K562 (cell line): ENCODE measurements at regions not wholly inside any gene's neighbourhood (a gene's known extent, or its start where the extent isn't known, plus 50 kb on each side); places are given as distances from the start of the nearest gene placed in this dataset.

Experiments used
- ATF7 ChIP-seq: fragments of 450-650 bp; IDR thresholded peaks from 2 replicates; pipeline ENCODE4 v1.7.1; 2014; ENCODE audit warnings: mild to moderate bottlenecking, moderate library complexity
- TAF1 ChIP-seq: IDR thresholded peaks from 2 replicates; pipeline ENCODE4 v1.6.1; 2011; ENCODE audit warnings: mild to moderate bottlenecking, low read length, moderate library complexity; ENCODE audit not compliant: insufficient read depth, control insufficient read depth, severe bottlenecking; ENCODE audit errors: extremely low read depth
- TF ChIP-seq, protein P1 (sequence below): fragments of 250-450 bp; sonication (Bioruptor Pico); IDR thresholded peaks from 2 replicates; pipeline ENCODE4 v1.4.0; 2020
- TF ChIP-seq, protein P2 (sequence below): fragments of 250-450 bp; sonication (Bioruptor Pico); IDR thresholded peaks from 2 replicates; pipeline ENCODE4 v1.6.1; 2021; ENCODE audit warnings: mild to moderate bottlenecking
- TF ChIP-seq, protein P3 (sequence below), 3 experiments: fragments of 200-800 bp in 1 of 3; sonication (Bioruptor generic) in 1 of 3; sonication (generic) in 1 of 3; formaldehyde crosslinking in 1 of 3; IDR thresholded peaks; 2 replicates each; pipeline versions ENCODE4 v1.6.1 to v1.8.0; 2016 to 2022; ENCODE audit warnings: mild to moderate bottlenecking in 2 of 3, missing compliant biosample characterization in 2 of 3, missing genetic modification characterization in 2 of 3, missing genetic modification reagents in 1 of 3

DNA sequence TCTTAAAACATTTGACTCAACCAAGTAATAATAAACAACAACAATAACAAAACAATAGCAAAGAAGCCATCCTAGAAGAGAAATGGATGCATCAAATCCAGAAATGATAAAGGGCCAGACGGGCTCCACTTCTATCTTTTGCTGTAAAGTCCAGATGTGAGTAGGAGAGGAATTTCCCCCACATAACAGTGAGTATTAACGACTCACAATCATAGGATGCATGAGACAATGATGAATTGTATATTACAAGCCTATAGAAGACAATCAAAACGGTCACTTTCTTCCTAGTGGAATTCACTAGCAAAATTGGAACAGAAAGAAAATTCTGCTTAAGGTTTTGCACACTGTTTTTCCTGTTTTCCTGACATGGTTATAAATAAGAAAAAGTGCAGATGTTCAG is 97.0 kb upstream of the PREP start:
- TF ChIP-seq TAF1 (no peak), ATF7 (no peak)
- TF ChIP-seq, protein P1, sequence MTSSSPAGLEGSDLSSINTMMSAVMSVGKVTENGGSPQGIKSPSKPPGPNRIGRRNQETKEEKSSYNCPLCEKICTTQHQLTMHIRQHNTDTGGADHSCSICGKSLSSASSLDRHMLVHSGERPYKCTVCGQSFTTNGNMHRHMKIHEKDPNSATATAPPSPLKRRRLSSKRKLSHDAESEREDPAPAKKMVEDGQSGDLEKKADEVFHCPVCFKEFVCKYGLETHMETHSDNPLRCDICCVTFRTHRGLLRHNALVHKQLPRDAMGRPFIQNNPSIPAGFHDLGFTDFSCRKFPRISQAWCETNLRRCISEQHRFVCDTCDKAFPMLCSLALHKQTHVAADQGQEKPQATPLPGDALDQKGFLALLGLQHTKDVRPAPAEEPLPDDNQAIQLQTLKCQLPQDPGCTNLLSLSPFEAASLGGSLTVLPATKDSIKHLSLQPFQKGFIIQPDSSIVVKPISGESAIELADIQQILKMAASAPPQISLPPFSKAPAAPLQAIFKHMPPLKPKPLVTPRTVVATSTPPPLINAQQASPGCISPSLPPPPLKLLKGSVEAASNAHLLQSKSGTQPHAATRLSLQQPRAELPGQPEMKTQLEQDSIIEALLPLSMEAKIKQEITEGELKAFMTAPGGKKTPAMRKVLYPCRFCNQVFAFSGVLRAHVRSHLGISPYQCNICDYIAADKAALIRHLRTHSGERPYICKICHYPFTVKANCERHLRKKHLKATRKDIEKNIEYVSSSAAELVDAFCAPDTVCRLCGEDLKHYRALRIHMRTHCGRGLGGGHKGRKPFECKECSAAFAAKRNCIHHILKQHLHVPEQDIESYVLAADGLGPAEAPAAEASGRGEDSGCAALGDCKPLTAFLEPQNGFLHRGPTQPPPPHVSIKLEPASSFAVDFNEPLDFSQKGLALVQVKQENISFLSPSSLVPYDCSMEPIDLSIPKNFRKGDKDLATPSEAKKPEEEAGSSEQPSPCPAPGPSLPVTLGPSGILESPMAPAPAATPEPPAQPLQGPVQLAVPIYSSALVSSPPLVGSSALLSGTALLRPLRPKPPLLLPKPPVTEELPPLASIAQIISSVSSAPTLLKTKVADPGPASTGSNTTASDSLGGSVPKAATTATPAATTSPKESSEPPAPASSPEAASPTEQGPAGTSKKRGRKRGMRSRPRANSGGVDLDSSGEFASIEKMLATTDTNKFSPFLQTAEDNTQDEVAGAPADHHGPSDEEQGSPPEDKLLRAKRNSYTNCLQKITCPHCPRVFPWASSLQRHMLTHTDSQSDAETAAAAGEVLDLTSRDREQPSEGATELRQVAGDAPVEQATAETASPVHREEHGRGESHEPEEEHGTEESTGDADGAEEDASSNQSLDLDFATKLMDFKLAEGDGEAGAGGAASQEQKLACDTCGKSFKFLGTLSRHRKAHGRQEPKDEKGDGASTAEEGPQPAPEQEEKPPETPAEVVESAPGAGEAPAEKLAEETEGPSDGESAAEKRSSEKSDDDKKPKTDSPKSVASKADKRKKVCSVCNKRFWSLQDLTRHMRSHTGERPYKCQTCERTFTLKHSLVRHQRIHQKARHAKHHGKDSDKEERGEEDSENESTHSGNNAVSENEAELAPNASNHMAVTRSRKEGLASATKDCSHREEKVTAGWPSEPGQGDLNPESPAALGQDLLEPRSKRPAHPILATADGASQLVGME (CRISPR knock-in tag), result no peak
- TF ChIP-seq, protein P2, sequence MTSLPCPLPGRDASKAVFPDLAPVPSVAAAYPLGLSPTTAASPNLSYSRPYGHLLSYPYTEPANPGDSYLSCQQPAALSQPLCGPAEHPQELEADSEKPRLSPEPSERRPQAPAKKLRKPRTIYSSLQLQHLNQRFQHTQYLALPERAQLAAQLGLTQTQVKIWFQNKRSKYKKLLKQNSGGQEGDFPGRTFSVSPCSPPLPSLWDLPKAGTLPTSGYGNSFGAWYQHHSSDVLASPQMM (CRISPR knock-in tag), result no peak
- TF ChIP-seq, protein P3, sequence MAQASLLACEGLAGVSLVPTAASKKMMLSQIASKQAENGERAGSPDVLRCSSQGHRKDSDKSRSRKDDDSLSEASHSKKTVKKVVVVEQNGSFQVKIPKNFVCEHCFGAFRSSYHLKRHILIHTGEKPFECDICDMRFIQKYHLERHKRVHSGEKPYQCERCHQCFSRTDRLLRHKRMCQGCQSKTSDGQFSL (CRISPR knock-in tag; IDR thresholded peaks at IDR 0.05), result no peak
- TF ChIP-seq, protein P3 (tag; IDR thresholded peaks at IDR 0.05), result no peak
